Fibroblast of upper back skin (primary cell): ENCODE measurements at regions not wholly inside any gene's neighbourhood (a gene's known extent, or its start where the extent isn't known, plus 50 kb on each side); places are given as distances from the start of the nearest gene placed in this dataset.
A peak's percentile ranks its signal among the peaks of the same experiment; 100 is the strongest.
"Not testable (repeated sequence)": the region's sequence is repeated elsewhere in the genome, so short reads cannot be mapped to it uniquely, and the experiment has no call there.

ENCODE experiments used
- DNase-seq: peaks from one replicate; pipeline ENCODE4 v3.0.0-alpha.2; 2013

- not testable (repeated sequence) for DNase-seq
Measured at GRCh38 chr2:128604581-128604980, 285.9 kb upstream of the HS6ST1 start.

GRCh38 chr2:128605421-128605820 lies 286.8 kb upstream of the HS6ST1 start:
- DNase-seq = no peak

GRCh38 chr2:128605931-128606330 lies 287.3 kb upstream of the HS6ST1 start:
- no peak for DNase-seq

- no peak for DNase-seq
Measured at GRCh38 chr2:128606837-128607236, 288.2 kb upstream of the HS6ST1 start.

GRCh38 chr2:128607440-128607839 lies 288.8 kb upstream of the HS6ST1 start:
- no peak for DNase-seq

- no peak for DNase-seq
Measured at GRCh38 chr2:128607911-128608506, 289.3 kb upstream of the HS6ST1 start.

GRCh38 chr2:128608921-128609880 lies 290.5 kb upstream of the HS6ST1 start:
- no peak for DNase-seq

- no peak for DNase-seq
Measured at GRCh38 chr2:128610496-128610895, 291.8 kb upstream of the HS6ST1 start.

GRCh38 chr2:128611421-128612320 lies 293.0 kb upstream of the HS6ST1 start:
- no peak for DNase-seq

- no peak for DNase-seq
Measured at GRCh38 chr2:128612628-128613027, 294.0 kb upstream of the HS6ST1 start.

GRCh38 chr2:128613351-128613750 lies 294.7 kb upstream of the HS6ST1 start:
- no peak for DNase-seq

- no peak for DNase-seq
Measured at GRCh38 chr2:128613876-128614275, 295.2 kb upstream of the HS6ST1 start.

- not testable (repeated sequence) for DNase-seq
Measured at GRCh38 chr2:128614907-128615306, 296.2 kb upstream of the HS6ST1 start.

- DNase-seq = no peak
Measured at GRCh38 chr2:128615571-128615970, 296.9 kb upstream of the HS6ST1 start.

- no peak for DNase-seq
Measured at GRCh38 chr2:128617029-128617590, 298.4 kb upstream of the HS6ST1 start.

- no peak for DNase-seq
Measured at GRCh38 chr2:128617661-128618060, 299.0 kb upstream of the HS6ST1 start.

GRCh38 chr2:128618642-128619041 lies 300.0 kb upstream of the HS6ST1 start:
- DNase-seq = no peak

GRCh38 chr2:128619471-128620325 lies 301.0 kb upstream of the HS6ST1 start:
- DNase-seq = no peak

- no peak for DNase-seq
Measured at GRCh38 chr2:128621074-128621473, 302.4 kb upstream of the HS6ST1 start.

GRCh38 chr2:128622371-128622770 lies 303.7 kb upstream of the HS6ST1 start:
- no peak for DNase-seq

- peak; percentile 77 for DNase-seq
Measured at GRCh38 chr2:128622955-128623620, 304.4 kb upstream of the HS6ST1 start.
